H1 (cell line): ENCODE measurements at regions not wholly inside any gene's neighbourhood (a gene's known extent, or its start where the extent isn't known, plus 50 kb on each side); places are given as distances from the start of the nearest gene placed in this dataset.

Experiments used
- EP300 ChIP-seq, 2 experiments: IDR thresholded peaks; 1 replicate in 1 of 2; 2 replicates in 1 of 2; pipeline ENCODE4 v1.6.1; 2011 to 2012; ENCODE audit warnings: low read depth in 2 of 2, low read length in 2 of 2, mild to moderate bottlenecking in 2 of 2, borderline replicate concordance in 1 of 2, inconsistent platforms in 1 of 2, moderate library complexity in 1 of 2
- HDAC2 ChIP-seq, 2 experiments: fragments of 300-600 bp in 1 of 2; sonication (generic) in 1 of 2; IDR thresholded peaks; 2 replicates each; pipeline ENCODE4 v1.6.1; 2011 to 2012; ENCODE audit warnings: low read depth in 2 of 2, low read length in 2 of 2, mild to moderate bottlenecking in 2 of 2, moderate library complexity in 2 of 2, borderline replicate concordance in 1 of 2, inconsistent platforms in 1 of 2
- POLR2AphosphoS5 ChIP-seq: IDR thresholded peaks from 2 replicates; pipeline ENCODE4 v1.6.1; 2011; ENCODE audit warnings: low read depth, low read length
- RFX5 ChIP-seq: IDR thresholded peaks from 2 replicates; pipeline ENCODE4 v1.6.1; 2011; ENCODE audit warnings: low read depth, low read length, improper control_type of control experiment, borderline replicate concordance
- SAP30 ChIP-seq: fragments of 300-600 bp; sonication (generic); IDR thresholded peaks from 2 replicates; pipeline ENCODE4 v1.7.1; 2012; ENCODE audit warnings: low read length, moderate library complexity, mild to moderate bottlenecking, inconsistent platforms; ENCODE audit not compliant: insufficient read depth, insufficient replicate concordance
- TEAD4 ChIP-seq: IDR thresholded peaks from 2 replicates; pipeline ENCODE4 v1.6.1; 2012; ENCODE audit warnings: low read depth, low read length, inconsistent platforms, mixed read lengths
- TF ChIP-seq, protein P1 (sequence below), 3 experiments: IDR thresholded peaks; 1 replicate in 2 of 3; 2 replicates in 1 of 3; pipeline versions ENCODE4 v1.5.1 to v1.6.1; 2011; ENCODE audit warnings: low read length in 3 of 3, mild to moderate bottlenecking in 3 of 3, inconsistent platforms in 2 of 3, low read depth in 1 of 3, moderate library complexity in 1 of 3; ENCODE audit not compliant: insufficient read depth in 1 of 3; ENCODE audit errors: control extremely low read depth in 1 of 3

- TF ChIP-seq, protein P1, sequence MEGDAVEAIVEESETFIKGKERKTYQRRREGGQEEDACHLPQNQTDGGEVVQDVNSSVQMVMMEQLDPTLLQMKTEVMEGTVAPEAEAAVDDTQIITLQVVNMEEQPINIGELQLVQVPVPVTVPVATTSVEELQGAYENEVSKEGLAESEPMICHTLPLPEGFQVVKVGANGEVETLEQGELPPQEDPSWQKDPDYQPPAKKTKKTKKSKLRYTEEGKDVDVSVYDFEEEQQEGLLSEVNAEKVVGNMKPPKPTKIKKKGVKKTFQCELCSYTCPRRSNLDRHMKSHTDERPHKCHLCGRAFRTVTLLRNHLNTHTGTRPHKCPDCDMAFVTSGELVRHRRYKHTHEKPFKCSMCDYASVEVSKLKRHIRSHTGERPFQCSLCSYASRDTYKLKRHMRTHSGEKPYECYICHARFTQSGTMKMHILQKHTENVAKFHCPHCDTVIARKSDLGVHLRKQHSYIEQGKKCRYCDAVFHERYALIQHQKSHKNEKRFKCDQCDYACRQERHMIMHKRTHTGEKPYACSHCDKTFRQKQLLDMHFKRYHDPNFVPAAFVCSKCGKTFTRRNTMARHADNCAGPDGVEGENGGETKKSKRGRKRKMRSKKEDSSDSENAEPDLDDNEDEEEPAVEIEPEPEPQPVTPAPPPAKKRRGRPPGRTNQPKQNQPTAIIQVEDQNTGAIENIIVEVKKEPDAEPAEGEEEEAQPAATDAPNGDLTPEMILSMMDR (IDR thresholded peaks at IDR 0.05; ENCODE audit: control extremely low read depth in 1 of 3, insufficient read depth in 1 of 3, low read depth in 1 of 3, low read length in 3 of 3) = no peak
- no peak for TF ChIP-seq RFX5
- no peak for TF ChIP-seq HDAC2 (IDR thresholded peaks at IDR 0.05; ENCODE audit: borderline replicate concordance in 1 of 2, low read depth in 2 of 2, low read length in 2 of 2)
- TF ChIP-seq SAP30 = no peak
- no peak for TF ChIP-seq TEAD4
- TF ChIP-seq POLR2AphosphoS5 = no peak
- TF ChIP-seq EP300 (IDR thresholded peaks at IDR 0.05; ENCODE audit: borderline replicate concordance in 1 of 2, low read depth in 2 of 2, low read length in 2 of 2) = no peak
Observed at GRCh38 chr9:108383796-108384195, 472.0 kb downstream of the ACTL7B start.
